HL-60 (cell line): ENCODE measurements at regions not wholly inside any gene's neighbourhood (a gene's known extent, or its start where the extent isn't known, plus 50 kb on each side); places are given as distances from the start of the nearest gene placed in this dataset.

Experiments used
- DNase-seq, 2 experiments: peaks; one replicate each; pipeline ENCODE4 v3.0.0-alpha.2; 2010 to 2020; ENCODE audit warnings: low read depth in 1 of 2, low spot score in 1 of 2
- H3K27ac ChIP-seq: fragments of 250-450 bp; sonication (Bioruptor Pico); replicated peaks from 2 replicates; pipeline ENCODE4 v1.5.1; 2020; ENCODE audit warnings: mild to moderate bottlenecking, moderate library complexity
- H3K27me3 ChIP-seq: fragments of 250-450 bp; sonication (Bioruptor Pico); 2 replicates; pipeline ENCODE4 v1.5.1; 2021; ENCODE audit warnings: mild to moderate bottlenecking, moderate library complexity; ENCODE audit not compliant: insufficient read depth, poor library complexity, severe bottlenecking
- H3K4me3 ChIP-seq: replicated peaks from 2 replicates; pipeline ENCODE4 v1.5.1; 2011; ENCODE audit warnings: mild to moderate bottlenecking, control low read depth, low read length; ENCODE audit not compliant: insufficient read depth
- GABPA ChIP-seq: IDR thresholded peaks from 2 replicates; pipeline ENCODE4 v1.6.1; 2012; ENCODE audit warnings: low read depth
- POLR2AphosphoS5 ChIP-seq: IDR thresholded peaks from 2 replicates; pipeline ENCODE4 v1.6.1; 2012; ENCODE audit warnings: low read depth
- SPI1 ChIP-seq: IDR thresholded peaks from 2 replicates; pipeline ENCODE4 v1.6.1; 2012; ENCODE audit warnings: low read depth, mild to moderate bottlenecking, borderline replicate concordance
- TF ChIP-seq, protein P1 (sequence below): IDR thresholded peaks from 2 replicates; pipeline ENCODE4 v1.6.1; 2012; ENCODE audit warnings: low read depth; ENCODE audit not compliant: insufficient replicate concordance
- TF ChIP-seq, protein P2 (sequence below): IDR thresholded peaks from one replicate; pipeline ENCODE4 v1.5.1; 2011; ENCODE audit warnings: low read length, control low read depth, inconsistent platforms; ENCODE audit not compliant: insufficient read depth

- TF ChIP-seq SPI1 = no peak
- TF ChIP-seq, protein P1, sequence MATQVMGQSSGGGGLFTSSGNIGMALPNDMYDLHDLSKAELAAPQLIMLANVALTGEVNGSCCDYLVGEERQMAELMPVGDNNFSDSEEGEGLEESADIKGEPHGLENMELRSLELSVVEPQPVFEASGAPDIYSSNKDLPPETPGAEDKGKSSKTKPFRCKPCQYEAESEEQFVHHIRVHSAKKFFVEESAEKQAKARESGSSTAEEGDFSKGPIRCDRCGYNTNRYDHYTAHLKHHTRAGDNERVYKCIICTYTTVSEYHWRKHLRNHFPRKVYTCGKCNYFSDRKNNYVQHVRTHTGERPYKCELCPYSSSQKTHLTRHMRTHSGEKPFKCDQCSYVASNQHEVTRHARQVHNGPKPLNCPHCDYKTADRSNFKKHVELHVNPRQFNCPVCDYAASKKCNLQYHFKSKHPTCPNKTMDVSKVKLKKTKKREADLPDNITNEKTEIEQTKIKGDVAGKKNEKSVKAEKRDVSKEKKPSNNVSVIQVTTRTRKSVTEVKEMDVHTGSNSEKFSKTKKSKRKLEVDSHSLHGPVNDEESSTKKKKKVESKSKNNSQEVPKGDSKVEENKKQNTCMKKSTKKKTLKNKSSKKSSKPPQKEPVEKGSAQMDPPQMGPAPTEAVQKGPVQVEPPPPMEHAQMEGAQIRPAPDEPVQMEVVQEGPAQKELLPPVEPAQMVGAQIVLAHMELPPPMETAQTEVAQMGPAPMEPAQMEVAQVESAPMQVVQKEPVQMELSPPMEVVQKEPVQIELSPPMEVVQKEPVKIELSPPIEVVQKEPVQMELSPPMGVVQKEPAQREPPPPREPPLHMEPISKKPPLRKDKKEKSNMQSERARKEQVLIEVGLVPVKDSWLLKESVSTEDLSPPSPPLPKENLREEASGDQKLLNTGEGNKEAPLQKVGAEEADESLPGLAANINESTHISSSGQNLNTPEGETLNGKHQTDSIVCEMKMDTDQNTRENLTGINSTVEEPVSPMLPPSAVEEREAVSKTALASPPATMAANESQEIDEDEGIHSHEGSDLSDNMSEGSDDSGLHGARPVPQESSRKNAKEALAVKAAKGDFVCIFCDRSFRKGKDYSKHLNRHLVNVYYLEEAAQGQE = no peak
- no peak for TF ChIP-seq POLR2AphosphoS5
- no peak for TF ChIP-seq GABPA
- TF ChIP-seq, protein P2, sequence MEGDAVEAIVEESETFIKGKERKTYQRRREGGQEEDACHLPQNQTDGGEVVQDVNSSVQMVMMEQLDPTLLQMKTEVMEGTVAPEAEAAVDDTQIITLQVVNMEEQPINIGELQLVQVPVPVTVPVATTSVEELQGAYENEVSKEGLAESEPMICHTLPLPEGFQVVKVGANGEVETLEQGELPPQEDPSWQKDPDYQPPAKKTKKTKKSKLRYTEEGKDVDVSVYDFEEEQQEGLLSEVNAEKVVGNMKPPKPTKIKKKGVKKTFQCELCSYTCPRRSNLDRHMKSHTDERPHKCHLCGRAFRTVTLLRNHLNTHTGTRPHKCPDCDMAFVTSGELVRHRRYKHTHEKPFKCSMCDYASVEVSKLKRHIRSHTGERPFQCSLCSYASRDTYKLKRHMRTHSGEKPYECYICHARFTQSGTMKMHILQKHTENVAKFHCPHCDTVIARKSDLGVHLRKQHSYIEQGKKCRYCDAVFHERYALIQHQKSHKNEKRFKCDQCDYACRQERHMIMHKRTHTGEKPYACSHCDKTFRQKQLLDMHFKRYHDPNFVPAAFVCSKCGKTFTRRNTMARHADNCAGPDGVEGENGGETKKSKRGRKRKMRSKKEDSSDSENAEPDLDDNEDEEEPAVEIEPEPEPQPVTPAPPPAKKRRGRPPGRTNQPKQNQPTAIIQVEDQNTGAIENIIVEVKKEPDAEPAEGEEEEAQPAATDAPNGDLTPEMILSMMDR = no peak
- H3K4me3 ChIP-seq = no peak overlapping the region
- DNase-seq = no peak
- no peaks in the 10 kb centered on the region for H3K27me3 ChIP-seq
- no peak overlapping the region for H3K27ac ChIP-seq
Measured at GRCh38 chr10:7501157-7501556, 90.3 kb upstream of the SFMBT2 start.

DNA sequence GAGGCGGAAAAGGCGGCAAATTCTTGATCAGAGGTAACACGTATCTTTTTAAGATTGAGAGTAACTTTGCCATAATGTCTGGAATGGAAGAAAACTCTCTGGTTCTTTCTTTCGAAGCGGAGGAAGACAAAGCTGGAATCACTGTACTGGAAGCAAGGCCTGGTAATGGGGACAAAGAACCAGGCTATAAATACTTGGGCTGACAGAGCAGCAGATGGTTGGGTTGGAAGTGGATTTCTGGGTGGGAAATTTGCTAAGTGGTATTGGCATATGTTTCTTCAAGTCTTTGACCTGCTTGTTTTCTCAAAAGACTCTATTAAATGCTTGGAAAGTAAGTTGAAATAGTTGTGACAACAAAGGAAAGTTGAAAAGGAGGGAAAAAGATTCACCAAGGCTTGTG, 87.3 kb upstream of the SFMBT2 start:
- TF ChIP-seq SPI1 (no peak), GABPA (no peak), POLR2AphosphoS5 (no peak)
- TF ChIP-seq, protein P2 = no peak
- TF ChIP-seq, protein P1 = no peak
- Histone ChIP-seq H3K4me3 (no peak overlapping the region), H3K27me3 (no peaks in the 10 kb centered on the region), H3K27ac (no peak overlapping the region)
- no peak for DNase-seq

- Histone ChIP-seq H3K27ac (no peak overlapping the region), H3K4me3 (no peak overlapping the region), H3K27me3 (no peaks in the 10 kb centered on the region)
- no peak for DNase-seq
- TF ChIP-seq POLR2AphosphoS5 (no peak), SPI1 (no peak), GABPA (no peak)
- TF ChIP-seq, protein P1 = no peak
- TF ChIP-seq, protein P2 = no peak
Measured at GRCh38 chr10:7493996-7494395, 83.2 kb upstream of the SFMBT2 start.
